HFF-Myc (cell line): ENCODE measurements at regions not wholly inside any gene's neighbourhood (a gene's known extent, or its start where the extent isn't known, plus 50 kb on each side); places are given as distances from the start of the nearest gene placed in this dataset.

Experiments used
- DNase-seq: peaks from one replicate; pipeline ENCODE4 v3.0.0-alpha.2; 2011; ENCODE audit warnings: low read depth; ENCODE audit errors: extremely low read depth
- H3K4me3 ChIP-seq: replicated peaks from 2 replicates; pipeline ENCODE4 v1.5.1; 2011; ENCODE audit warnings: low read depth, mild to moderate bottlenecking, control low read depth, low read length
- TF ChIP-seq, protein P1 (sequence below): IDR thresholded peaks from 2 replicates; pipeline ENCODE4 v1.5.1; 2012; ENCODE audit warnings: mild to moderate bottlenecking, low read depth, low read length, control low read depth; ENCODE audit errors: missing control alignments

DNA sequence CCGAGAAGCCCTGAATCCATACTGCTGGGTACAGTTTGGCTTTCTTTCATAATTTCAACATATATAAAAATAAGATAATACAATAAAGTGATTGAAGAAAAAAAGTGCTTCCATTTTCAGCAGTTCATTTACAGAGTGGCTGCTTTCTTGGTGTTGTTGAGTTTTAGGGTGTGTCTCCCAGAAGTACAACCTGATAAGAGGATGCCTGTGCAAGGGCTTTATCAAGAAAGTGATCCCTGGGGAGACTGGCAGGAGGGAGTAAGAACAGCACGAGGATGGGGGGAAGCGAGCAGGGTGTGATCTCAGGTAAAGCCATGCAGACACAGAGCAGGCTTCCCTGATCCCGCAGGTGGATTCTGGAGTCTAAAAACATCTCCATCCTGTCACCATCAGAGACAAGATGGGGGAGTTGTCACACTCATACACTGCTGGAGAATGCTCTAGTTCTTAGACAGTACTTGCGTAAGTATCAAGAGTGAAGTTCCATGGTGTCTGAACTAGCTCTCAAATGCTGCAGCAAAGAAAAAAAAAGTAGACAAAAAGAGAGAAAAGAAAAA lies 395.9 kb downstream of the CDH26 start:
- TF ChIP-seq, protein P1, sequence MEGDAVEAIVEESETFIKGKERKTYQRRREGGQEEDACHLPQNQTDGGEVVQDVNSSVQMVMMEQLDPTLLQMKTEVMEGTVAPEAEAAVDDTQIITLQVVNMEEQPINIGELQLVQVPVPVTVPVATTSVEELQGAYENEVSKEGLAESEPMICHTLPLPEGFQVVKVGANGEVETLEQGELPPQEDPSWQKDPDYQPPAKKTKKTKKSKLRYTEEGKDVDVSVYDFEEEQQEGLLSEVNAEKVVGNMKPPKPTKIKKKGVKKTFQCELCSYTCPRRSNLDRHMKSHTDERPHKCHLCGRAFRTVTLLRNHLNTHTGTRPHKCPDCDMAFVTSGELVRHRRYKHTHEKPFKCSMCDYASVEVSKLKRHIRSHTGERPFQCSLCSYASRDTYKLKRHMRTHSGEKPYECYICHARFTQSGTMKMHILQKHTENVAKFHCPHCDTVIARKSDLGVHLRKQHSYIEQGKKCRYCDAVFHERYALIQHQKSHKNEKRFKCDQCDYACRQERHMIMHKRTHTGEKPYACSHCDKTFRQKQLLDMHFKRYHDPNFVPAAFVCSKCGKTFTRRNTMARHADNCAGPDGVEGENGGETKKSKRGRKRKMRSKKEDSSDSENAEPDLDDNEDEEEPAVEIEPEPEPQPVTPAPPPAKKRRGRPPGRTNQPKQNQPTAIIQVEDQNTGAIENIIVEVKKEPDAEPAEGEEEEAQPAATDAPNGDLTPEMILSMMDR, result no peak
- no peak overlapping the region for H3K4me3 ChIP-seq
- DNase-seq, result no peak

DNA sequence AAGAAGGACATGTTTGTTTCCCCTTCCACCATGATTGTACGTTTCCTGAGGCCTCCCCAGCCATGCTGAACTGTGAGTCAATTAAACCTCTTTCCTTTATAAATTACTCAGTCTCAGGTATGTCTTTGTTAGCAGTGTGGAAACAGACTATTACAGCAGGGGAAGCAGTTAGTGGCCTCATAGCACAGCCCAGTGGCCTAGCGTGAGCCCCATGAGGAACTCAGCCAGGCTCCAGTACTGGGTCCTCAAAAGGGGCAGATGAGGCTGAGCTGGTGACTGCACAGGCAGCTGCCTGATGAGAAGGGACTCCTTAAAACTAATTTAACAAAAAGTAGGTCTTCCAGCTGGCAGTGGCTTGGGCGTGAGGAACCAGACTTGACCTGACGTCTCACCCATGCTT lies 399.9 kb downstream of the CDH26 start:
- TF ChIP-seq, protein P1, result no peak
- no peak for DNase-seq
- no peak overlapping the region for H3K4me3 ChIP-seq

DNA sequence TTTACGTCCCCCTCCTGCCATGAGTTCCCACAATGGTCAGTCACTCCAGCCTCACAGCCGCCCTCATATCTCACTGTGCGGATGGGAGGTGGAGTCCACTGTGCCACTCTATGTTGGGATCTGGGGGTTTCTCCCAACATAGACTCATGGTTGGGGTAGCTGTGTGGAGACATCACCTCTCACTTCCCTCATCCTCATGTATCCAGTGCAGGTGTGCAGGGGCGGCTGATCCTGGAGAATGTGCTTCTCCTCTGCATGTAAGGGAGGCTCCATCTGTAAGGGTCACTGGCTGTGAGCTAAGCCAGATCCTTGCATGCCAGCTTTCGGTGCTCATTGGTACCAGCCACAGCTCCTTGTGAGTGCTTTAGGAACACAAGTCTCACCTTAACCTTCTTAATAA lies 400.8 kb downstream of the CDH26 start:
- DNase-seq, result no peak
- TF ChIP-seq, protein P1, result no peak
- no peak overlapping the region for H3K4me3 ChIP-seq

DNA sequence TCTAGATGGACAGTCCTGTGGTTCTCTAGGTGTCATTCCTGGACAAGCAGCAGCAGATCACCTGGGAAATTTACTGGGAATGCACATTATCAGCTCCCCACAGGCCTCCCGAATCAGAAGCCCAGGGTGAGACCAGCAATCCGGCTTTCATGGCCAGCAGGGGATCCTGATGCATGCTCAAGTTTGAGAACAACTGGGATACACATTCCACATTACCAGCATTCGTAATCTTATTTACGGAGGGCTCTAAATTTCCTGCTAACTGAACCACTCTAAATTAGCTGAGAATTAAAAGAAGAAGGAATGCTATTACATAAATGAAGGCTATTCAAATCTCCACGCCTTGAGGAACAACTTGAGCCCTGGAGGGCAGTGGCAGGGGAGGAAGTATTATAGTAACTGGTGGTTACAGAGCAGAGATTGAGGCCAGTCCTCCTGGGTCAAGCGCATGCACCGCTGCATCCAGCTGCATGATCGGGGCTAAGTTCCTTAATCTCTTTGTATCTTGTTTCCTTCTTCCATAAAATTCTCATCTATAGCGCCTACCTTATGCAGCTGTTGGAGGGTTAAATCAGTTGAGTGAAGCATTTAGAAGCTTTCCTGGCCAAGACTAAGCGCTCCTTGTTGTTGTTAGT lies 403.7 kb downstream of the CDH26 start:
- no peak for DNase-seq
- no peak overlapping the region for H3K4me3 ChIP-seq
- TF ChIP-seq, protein P1, result no peak

DNA sequence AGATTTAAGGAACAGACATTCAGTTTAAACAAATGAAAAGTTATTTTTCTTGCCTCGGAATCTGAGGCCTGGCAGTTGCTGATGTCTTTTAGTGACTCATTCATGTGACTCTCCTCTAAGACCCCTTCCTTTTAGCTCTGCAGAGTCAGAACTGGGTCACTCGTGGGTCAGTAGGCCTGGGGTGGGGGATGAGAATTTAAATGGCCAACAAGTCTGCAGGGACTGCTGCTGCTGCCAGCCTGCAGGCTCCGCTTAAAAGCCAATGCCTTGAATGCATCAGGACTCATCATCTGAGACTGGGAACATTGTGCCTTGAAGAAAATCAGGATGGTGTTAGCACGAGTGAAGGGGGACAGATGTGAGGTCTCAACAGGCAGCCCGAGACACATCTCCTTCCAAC lies 404.3 kb downstream of the CDH26 start:
- TF ChIP-seq, protein P1, result no peak
- H3K4me3 ChIP-seq, result no peak overlapping the region
- no peak for DNase-seq

DNA sequence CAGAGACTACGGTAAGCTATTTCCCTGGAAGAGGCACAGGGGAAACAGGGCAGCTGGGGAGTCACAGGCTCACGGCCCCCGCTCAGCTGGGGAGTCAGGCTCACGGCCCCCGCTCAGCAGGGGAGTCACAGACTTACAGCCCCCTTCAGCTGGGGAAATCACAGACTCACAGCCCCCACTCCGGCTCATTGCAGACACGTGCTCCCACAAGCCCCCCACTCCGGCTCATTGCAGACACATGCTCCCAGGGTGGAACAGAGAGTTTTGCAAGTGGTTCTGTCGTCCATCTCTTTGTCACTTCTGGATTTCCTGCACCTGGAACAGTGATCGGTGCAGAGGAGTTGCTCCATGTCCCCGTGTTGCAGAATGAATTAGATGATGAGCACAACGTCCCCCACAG lies 405.5 kb downstream of the CDH26 start:
- no peak for DNase-seq
- H3K4me3 ChIP-seq, result no peak overlapping the region

More for the DNA sequence above, 405.5 kb downstream of the CDH26 start:
- TF ChIP-seq, protein P1, result no peak
